GM10266 (cell line): ENCODE measurements at regions not wholly inside any gene's neighbourhood (a gene's known extent, or its start where the extent isn't known, plus 50 kb on each side); places are given as distances from the start of the nearest gene placed in this dataset.

Source experiments
- DNase-seq: peaks from one replicate; pipeline ENCODE4 v3.0.0; 2012; ENCODE audit errors: extremely low spot score
- CTCF ChIP-seq: IDR thresholded peaks from 2 replicates; pipeline ENCODE4 v1.5.1; 2012; ENCODE audit warnings: mild to moderate bottlenecking, low read depth; ENCODE audit not compliant: control insufficient read depth, insufficient read depth; ENCODE audit errors: missing control alignments

GRCh38 chr5:88376728-88377127, 108.1 kb upstream of the TMEM161B start:
- DNase-seq: no peak
- no peak for TF ChIP-seq CTCF

- no peak for DNase-seq
- no peak for TF ChIP-seq CTCF
These were observed 105.7 kb upstream of the TMEM161B start for GRCh38 chr5:88374391-88374790.

- no peak for TF ChIP-seq CTCF
These were observed 102.2 kb upstream of the TMEM161B start for GRCh38 chr5:88370824-88371223.

GRCh38 chr5:88368201-88368600, 99.6 kb upstream of the TMEM161B start:
- TF ChIP-seq CTCF: no peak
- no peak for DNase-seq

More at GRCh38 chr5:88370824-88371223, 102.2 kb upstream of the TMEM161B start:
- DNase-seq: no peak

- no peak for DNase-seq
- TF ChIP-seq CTCF: no peak
These were observed 96.3 kb upstream of the TMEM161B start for GRCh38 chr5:88364991-88365390.

GRCh38 chr5:88355490-88356050, 86.9 kb upstream of the TMEM161B start:
- no peak for TF ChIP-seq CTCF
- DNase-seq: no peak

- DNase-seq: no peak
- TF ChIP-seq CTCF: no peak
These were observed 57.2 kb upstream of the TMEM161B start for GRCh38 chr5:88325868-88326267.
